ENCODE measurements at regions not wholly inside any gene's neighbourhood (a gene's known extent, or its start where the extent isn't known, plus 50 kb on each side); places are given as distances from the start of the nearest gene placed in this dataset.
"Not testable (repeated sequence)": the region's sequence is repeated elsewhere in the genome, so short reads cannot be mapped to it uniquely, and the experiment has no call there.

GRCh38 chr12:74292351-74293194 lies 245.1 kb upstream of the ATXN7L3B start:
- DNase-seq: peak; percentile 4

DNA sequence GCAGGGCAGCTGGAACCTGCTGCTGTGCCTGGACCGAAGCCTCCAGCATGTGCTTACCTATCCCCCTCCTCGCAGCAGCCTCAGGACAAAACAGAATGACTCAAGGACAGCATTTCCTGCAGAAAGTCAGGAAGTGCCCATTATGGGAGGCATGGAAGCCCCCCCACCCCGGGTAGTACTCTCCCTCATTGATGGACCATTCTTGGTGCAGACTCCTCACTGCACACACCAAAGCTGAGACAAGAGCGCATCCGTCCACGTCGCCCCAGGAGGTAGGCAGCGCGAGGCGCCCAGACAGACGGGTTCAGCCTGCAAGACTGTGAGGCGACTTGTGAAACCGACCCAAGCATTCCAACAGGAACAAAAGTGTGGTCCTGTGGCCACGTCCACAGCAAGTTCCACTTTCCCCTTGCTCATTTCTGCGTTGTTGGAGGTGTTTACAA lies 243.9 kb upstream of the ATXN7L3B start:
- DNase-seq: no peak

DNA sequence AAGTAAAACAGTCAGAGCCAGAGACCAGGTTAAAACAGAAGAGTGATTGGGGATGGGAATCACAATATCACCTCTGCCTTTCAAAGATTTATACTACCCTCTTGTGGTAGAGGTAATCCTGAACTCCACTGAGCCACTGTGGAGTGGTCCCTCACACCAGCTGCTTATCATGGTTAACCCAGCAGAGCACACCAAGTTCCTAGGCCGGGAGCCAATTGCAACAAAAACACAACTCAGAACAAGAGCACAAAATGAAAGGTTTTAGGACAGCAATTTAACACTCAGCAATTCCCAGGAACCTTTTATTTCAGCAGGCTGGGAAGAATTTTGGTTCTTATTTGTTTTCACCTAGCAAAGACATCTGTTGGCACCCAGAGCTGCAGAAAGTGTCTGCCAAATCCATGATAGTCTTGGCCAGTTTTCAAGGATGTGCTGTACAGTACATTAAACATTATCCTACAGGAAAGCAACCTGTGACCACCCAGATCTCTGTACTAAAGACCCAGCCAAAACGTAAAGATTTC lies 220.5 kb upstream of the ATXN7L3B start:
- peak; percentile 38 for DNase-seq

DNA sequence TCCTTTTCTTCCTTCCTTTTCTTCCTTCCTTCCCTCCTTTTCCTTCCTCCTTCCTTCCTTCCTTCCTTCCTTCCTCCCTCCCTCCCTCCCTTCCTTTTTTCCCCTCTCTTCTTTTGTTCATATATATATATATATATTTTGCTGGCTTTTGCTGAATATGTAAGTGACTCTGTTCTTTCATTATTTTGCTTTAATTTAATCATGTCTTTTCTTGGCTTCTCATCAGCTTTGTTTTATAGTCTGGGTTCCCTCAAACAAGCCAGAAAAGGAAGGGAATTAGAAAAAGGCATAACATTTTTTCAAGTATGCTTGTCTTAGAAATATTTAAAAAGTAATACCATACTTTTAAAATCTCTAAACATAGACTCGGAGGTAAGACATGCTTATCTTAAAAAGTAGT lies 219.9 kb upstream of the ATXN7L3B start:
- DNase-seq: no peak

GRCh38 chr12:74319886-74320285 lies 217.7 kb upstream of the ATXN7L3B start:
- DNase-seq: no peak

DNA sequence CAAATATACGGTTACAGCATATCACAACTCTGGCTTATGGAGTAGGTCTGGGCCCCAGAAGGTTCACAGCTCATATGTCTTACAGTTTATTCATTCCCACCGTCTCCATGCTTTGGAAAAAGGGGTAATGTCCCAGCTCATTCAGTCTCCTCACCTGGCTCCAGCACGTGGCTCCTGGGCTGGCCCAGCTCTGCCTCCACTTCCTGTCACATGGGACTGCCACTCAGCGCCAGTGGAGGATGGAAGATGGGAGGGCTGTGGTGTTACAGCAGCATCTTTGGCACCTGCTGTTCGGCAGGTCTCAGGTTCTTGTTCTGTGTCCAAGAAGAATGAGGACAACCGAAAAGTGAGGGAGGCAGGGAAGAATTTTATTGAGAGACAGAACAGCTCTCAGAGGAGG lies 216.3 kb upstream of the ATXN7L3B start:
- DNase-seq: no peak

- no peak for DNase-seq
Measured at GRCh38 chr12:74322792-74323191, 214.8 kb upstream of the ATXN7L3B start.

- no peak for DNase-seq
Measured at GRCh38 chr12:74328623-74329022, 209.0 kb upstream of the ATXN7L3B start.

GRCh38 chr12:74334780-74335179 lies 202.9 kb upstream of the ATXN7L3B start:
- no peak for DNase-seq

- DNase-seq: no peak
Measured at GRCh38 chr12:74337951-74338350, 199.7 kb upstream of the ATXN7L3B start.

DNA sequence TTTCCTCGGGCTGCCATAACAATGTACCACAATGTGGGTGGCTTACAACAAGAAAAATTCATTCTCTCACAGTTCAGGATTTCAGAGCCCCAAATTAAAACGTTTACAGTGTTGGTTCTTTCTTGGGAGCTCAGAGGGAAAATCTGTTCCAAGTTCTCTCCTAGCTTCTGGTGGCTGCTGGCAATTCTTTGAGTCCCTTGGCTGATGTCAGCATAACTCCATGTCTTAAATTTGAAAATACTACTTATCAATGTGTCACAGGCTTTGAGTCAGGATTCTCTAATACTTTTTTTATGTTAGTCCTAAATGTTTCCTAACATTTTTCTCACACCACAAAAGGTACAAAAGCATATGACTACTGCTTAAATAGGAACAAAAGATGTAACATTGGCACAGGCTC lies 198.4 kb upstream of the ATXN7L3B start:
- DNase-seq: no peak

- DNase-seq: no peak
Measured at GRCh38 chr12:74349925-74350324, 187.7 kb upstream of the ATXN7L3B start.

GRCh38 chr12:74365178-74365964 lies 172.3 kb upstream of the ATXN7L3B start:
- peak; percentile 32 for DNase-seq

- DNase-seq: no peak
Measured at GRCh38 chr12:74370608-74371216, 166.9 kb upstream of the ATXN7L3B start.

GRCh38 chr12:74379114-74379513 lies 158.5 kb upstream of the ATXN7L3B start:
- DNase-seq: no peak

DNA sequence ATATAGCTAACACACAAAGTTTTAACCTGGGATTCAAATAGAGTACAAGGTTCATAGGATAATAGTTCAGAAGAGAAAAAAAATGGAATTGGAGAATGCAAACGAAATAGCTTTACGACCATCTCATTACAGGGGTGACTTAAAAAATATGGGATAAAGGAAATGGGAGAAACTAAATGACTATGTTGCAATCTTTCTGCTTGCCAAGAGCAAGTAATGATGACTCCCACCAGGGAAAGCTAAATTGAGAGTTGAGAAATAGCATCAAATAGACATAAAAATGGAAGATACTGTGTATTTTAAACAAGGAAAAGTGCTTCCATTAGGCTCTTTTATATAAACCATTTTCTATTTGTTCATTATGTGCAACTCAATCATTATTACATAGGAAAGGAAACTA lies 155.7 kb upstream of the ATXN7L3B start:
- DNase-seq: no peak

- no peak for DNase-seq
Measured at GRCh38 chr12:74382983-74383382, 154.7 kb upstream of the ATXN7L3B start.

- no peak for DNase-seq
Measured at GRCh38 chr12:74391283-74391682, 146.4 kb upstream of the ATXN7L3B start.

DNA sequence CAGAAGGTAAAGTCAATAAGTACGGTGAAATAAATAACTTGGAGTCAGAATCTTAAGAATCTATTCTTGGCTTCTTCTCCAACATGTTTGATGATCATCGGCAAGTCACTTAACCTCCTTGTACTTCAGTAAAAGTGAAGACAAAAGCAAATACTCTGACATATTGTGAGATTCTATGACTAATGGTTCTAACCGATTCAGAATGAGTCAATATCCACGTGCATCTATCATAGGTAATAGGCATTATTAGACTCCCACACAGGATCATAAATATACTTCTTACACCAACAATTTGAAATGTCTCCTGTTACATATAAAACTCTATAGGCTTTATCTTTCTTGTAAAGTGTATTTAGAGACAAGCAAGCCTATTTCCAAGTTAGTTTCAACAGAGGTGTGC lies 144.4 kb upstream of the ATXN7L3B start:
- DNase-seq: no peak

GRCh38 chr12:74394647-74395046 lies 143.0 kb upstream of the ATXN7L3B start:
- no peak for DNase-seq

- no peak for DNase-seq
Measured at GRCh38 chr12:74401035-74401434, 136.6 kb upstream of the ATXN7L3B start.

DNA sequence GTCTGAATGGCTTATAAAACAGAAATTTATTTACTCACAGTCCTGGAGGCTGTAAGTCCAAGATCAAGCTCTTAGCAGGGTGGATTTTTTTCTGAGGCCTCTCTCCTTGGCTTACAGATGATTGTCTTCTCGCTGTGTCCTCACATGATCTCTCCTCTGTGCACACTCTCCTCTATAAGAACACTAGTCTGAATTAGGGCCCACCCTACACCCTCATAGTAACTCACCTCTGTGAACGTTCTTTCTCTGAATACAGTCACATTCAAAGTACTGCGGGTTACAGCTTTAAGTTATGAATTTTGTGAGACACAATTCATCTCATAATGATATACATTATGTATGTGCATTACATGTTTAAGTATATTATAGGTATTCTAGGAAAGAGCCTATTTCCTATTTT lies 135.7 kb upstream of the ATXN7L3B start:
- no peak for DNase-seq

DNA sequence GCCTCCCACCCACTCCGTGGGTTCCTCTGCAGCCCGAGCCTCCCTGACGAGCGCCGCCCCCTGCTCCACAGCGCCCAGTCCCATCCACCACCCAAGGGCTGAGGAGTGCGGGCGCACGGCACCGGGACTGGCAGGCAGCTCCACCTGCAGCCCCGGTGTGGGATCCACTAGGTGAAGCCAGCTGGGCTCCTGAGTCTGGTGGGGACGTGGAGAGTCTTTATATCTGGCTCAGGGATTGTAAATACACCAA lies 134.5 kb upstream of the ATXN7L3B start:
- not testable (repeated sequence) for DNase-seq
